ENCODE measurements at regions not wholly inside any gene's neighbourhood (a gene's known extent, or its start where the extent isn't known, plus 50 kb on each side); places are given as distances from the start of the nearest gene placed in this dataset.
A peak's percentile ranks its signal among the peaks of the same experiment; 100 is the strongest.

- Histone ChIP-seq H3K9me2 (ENCODE audit: low read depth, low read length) (no peaks in the 10 kb centered on the region), H3K36me3 (ENCODE audit: insufficient read depth, low read length) (no peaks in the 10 kb centered on the region), H3K4me3 (ENCODE audit: low read depth, low read length, poor library complexity, severe bottlenecking) (no peak overlapping the region), H3K4me1 (ENCODE audit: insufficient read depth, low read length, severe bottlenecking) (no peaks in the 10 kb centered on the region), H3K4me2 (ENCODE audit: low read length) (no peak overlapping the region), H3K9ac (ENCODE audit: low read length) (no peak overlapping the region), H2AFZ (ENCODE audit: low read length) (no peak overlapping the region), H3K27ac (ENCODE audit: low read depth, low read length, poor library complexity, severe bottlenecking) (no peak overlapping the region), H3F3A (ENCODE audit: insufficient read depth, low read length) (no peaks in the 10 kb centered on the region), H3K27me3 (ENCODE audit: insufficient read depth, low read length) (no peaks in the 10 kb centered on the region), H3K79me2 (ENCODE audit: insufficient read depth, low read length) (no peaks in the 10 kb centered on the region), H3K9me3 (ENCODE audit: low read length) (no peaks in the 10 kb centered on the region), H4K20me1 (ENCODE audit: insufficient read depth, low read length) (no peaks in the 10 kb centered on the region)
- TF ChIP-seq EZH2 (IDR thresholded peaks at IDR 0.05; ENCODE audit: borderline replicate concordance, low read length): no peak
- no peak for TF ChIP-seq CTCF (IDR thresholded peaks at IDR 0.05; ENCODE audit: low read length)
These were observed 159.7 kb upstream of the ZNF236 start for GRCh38 chr18:76662626-76663025.

GRCh38 chr18:76660571-76661192 lies 161.7 kb upstream of the ZNF236 start:
- H3K36me3 ChIP-seq (ENCODE audit: insufficient read depth, low read length): no peaks in the 10 kb centered on the region

GRCh38 chr18:76658627-76659026 lies 163.6 kb upstream of the ZNF516 start:
- H3K4me3 ChIP-seq (ENCODE audit: low read depth, low read length, poor library complexity, severe bottlenecking): no peak overlapping the region
- no peaks in the 10 kb centered on the region for H4K20me1 ChIP-seq (ENCODE audit: insufficient read depth, low read length)

More at GRCh38 chr18:76660571-76661192, 161.7 kb upstream of the ZNF236 start:
- H3K4me3 ChIP-seq (ENCODE audit: low read depth, low read length, poor library complexity, severe bottlenecking): no peak overlapping the region
- H3K4me2 ChIP-seq (ENCODE audit: low read length): no peak overlapping the region
- H3K79me2 ChIP-seq (ENCODE audit: insufficient read depth, low read length): no peaks in the 10 kb centered on the region
- H3K27ac ChIP-seq (ENCODE audit: low read depth, low read length, poor library complexity, severe bottlenecking): no peak overlapping the region
- TF ChIP-seq EZH2 (IDR thresholded peaks at IDR 0.05; ENCODE audit: borderline replicate concordance, low read length): no peak
- no peak for TF ChIP-seq CTCF (IDR thresholded peaks at IDR 0.05; ENCODE audit: low read length)
- no peaks in the 10 kb centered on the region for H3K27me3 ChIP-seq (ENCODE audit: insufficient read depth, low read length)
- H3K9me2 ChIP-seq (ENCODE audit: low read depth, low read length): no peaks in the 10 kb centered on the region
- no peak overlapping the region for H2AFZ ChIP-seq (ENCODE audit: low read length)
- H3F3A ChIP-seq (ENCODE audit: insufficient read depth, low read length): no peaks in the 10 kb centered on the region
- H3K9ac ChIP-seq (ENCODE audit: low read length): no peak overlapping the region
- no peaks in the 10 kb centered on the region for H3K4me1 ChIP-seq (ENCODE audit: insufficient read depth, low read length, severe bottlenecking)
- no peaks in the 10 kb centered on the region for H4K20me1 ChIP-seq (ENCODE audit: insufficient read depth, low read length)
- H3K9me3 ChIP-seq (ENCODE audit: low read length): no peaks in the 10 kb centered on the region

More at GRCh38 chr18:76658627-76659026, 163.6 kb upstream of the ZNF516 start:
- no peak overlapping the region for H3K4me2 ChIP-seq (ENCODE audit: low read length)
- no peaks in the 10 kb centered on the region for H3K9me2 ChIP-seq (ENCODE audit: low read depth, low read length)
- no peak overlapping the region for H3K27ac ChIP-seq (ENCODE audit: low read depth, low read length, poor library complexity, severe bottlenecking)
- TF ChIP-seq CTCF (IDR thresholded peaks at IDR 0.05; ENCODE audit: low read length): peak; percentile 60; the same call in 1 of the 2 replicates
- TF ChIP-seq EZH2 (IDR thresholded peaks at IDR 0.05; ENCODE audit: borderline replicate concordance, low read length): no peak
- H3K9ac ChIP-seq (ENCODE audit: low read length): no peak overlapping the region
- no peaks in the 10 kb centered on the region for H3K36me3 ChIP-seq (ENCODE audit: insufficient read depth, low read length)
- no peaks in the 10 kb centered on the region for H3F3A ChIP-seq (ENCODE audit: insufficient read depth, low read length)
- no peaks in the 10 kb centered on the region for H3K27me3 ChIP-seq (ENCODE audit: insufficient read depth, low read length)
- no peak overlapping the region for H2AFZ ChIP-seq (ENCODE audit: low read length)
- H3K9me3 ChIP-seq (ENCODE audit: low read length): no peaks in the 10 kb centered on the region
- no peaks in the 10 kb centered on the region for H3K79me2 ChIP-seq (ENCODE audit: insufficient read depth, low read length)
- no peaks in the 10 kb centered on the region for H3K4me1 ChIP-seq (ENCODE audit: insufficient read depth, low read length, severe bottlenecking)
